Activated CD4-positive, alpha-beta T cell treated with anti-CD3 and anti-CD28 coated beads, Interleukin-2, Interleukin-6, amounts not matched to agents 100 ng/mL and 50 ng/mL, durations not matched to agents 16 hours and 8 hours (primary cell): ENCODE measurements at regions not wholly inside any gene's neighbourhood (a gene's known extent, or its start where the extent isn't known, plus 50 kb on each side); places are given as distances from the start of the nearest gene placed in this dataset.
"Not testable (repeated sequence)": the region's sequence is repeated elsewhere in the genome, so short reads cannot be mapped to it uniquely, and the experiment has no call there.

Source experiments
- DNase-seq: peaks from one replicate; pipeline ENCODE4 v3.0.0-alpha.2; 2020

GRCh38 chr1:80217377-80217986 is 1211.0 kb upstream of the ADGRL4 start:
- DNase-seq, result no peak

- no peak for DNase-seq
These were observed 1208.5 kb upstream of the ADGRL4 start for GRCh38 chr1:80214888-80215540.

- no peak for DNase-seq
These were observed 1206.4 kb upstream of the ADGRL4 start for GRCh38 chr1:80212948-80213347.

GRCh38 chr1:80211691-80212380 is 1205.3 kb upstream of the ADGRL4 start:
- no peak for DNase-seq

GRCh38 chr1:80202118-80202517 is 1195.6 kb upstream of the ADGRL4 start:
- DNase-seq, result no peak

- DNase-seq, result no peak
These were observed 1187.7 kb upstream of the ADGRL4 start for GRCh38 chr1:80194221-80194620.

GRCh38 chr1:80181418-80181817 is 1174.9 kb upstream of the ADGRL4 start:
- DNase-seq, result no peak

GRCh38 chr1:80171631-80172030 is 1165.1 kb upstream of the ADGRL4 start:
- no peak for DNase-seq

GRCh38 chr1:80170811-80171485 is 1164.4 kb upstream of the ADGRL4 start:
- DNase-seq, result no peak

- no peak for DNase-seq
These were observed 1157.6 kb upstream of the ADGRL4 start for GRCh38 chr1:80164150-80164549.

- no peak for DNase-seq
These were observed 1157.2 kb upstream of the ADGRL4 start for GRCh38 chr1:80163686-80164085.

- no peak for DNase-seq
These were observed 1152.2 kb upstream of the ADGRL4 start for GRCh38 chr1:80158771-80159170.

- DNase-seq, result no peak
These were observed 1151.7 kb upstream of the ADGRL4 start for GRCh38 chr1:80158266-80158665.

- DNase-seq, result no peak
These were observed 1148.8 kb upstream of the ADGRL4 start for GRCh38 chr1:80155371-80155770.

GRCh38 chr1:80154176-80154575 is 1147.6 kb upstream of the ADGRL4 start:
- DNase-seq, result no peak

GRCh38 chr1:80153762-80154161 is 1147.2 kb upstream of the ADGRL4 start:
- DNase-seq, result no peak

GRCh38 chr1:80143361-80143760 is 1136.8 kb upstream of the ADGRL4 start:
- DNase-seq, result no peak

GRCh38 chr1:80137946-80138602 is 1131.5 kb upstream of the ADGRL4 start:
- DNase-seq, result not testable (repeated sequence)

- no peak for DNase-seq
These were observed 1106.9 kb upstream of the ADGRL4 start for GRCh38 chr1:80113168-80114038.

- no peak for DNase-seq
These were observed 1094.6 kb upstream of the ADGRL4 start for GRCh38 chr1:80101159-80101558.

- no peak for DNase-seq
These were observed 1093.2 kb upstream of the ADGRL4 start for GRCh38 chr1:80099713-80100112.

- no peak for DNase-seq
These were observed 1078.5 kb upstream of the ADGRL4 start for GRCh38 chr1:80085067-80085466.
